HCT116 (cell line): ENCODE measurements at regions not wholly inside any gene's neighbourhood (a gene's known extent, or its start where the extent isn't known, plus 50 kb on each side); places are given as distances from the start of the nearest gene placed in this dataset.

ENCODE experiments used
- ATAC-seq: fragments of 200-7000 bp; cut with Tn5 transposase; 2 replicates; pipeline ENCODE4 v1.9.1; 2020; ENCODE audit warnings: mild to moderate bottlenecking, moderate library complexity
- BruUV-seq: library from RNA; stranded (reverse); fragments of 400-500 nt; replicated peaks from 2 replicates; lab custom pipeline; 2021; lab: Mats Ljungman, UMichigan
- CTCF ChIA-PET: fragments of 300-600 bp; sonication (Branson Sonifier 250); formaldehyde crosslinking; loops from one replicate; lab custom pipeline; 2021; ENCODE audit warnings: antibody characterized with exemption; lab: Charles Lee
- POLR2A ChIA-PET: fragments of 300-600, 350-600 bp; sonication (Branson Sonifier 250); formaldehyde crosslinking; loops from one replicate; lab custom pipeline; 2021; ENCODE audit warnings: antibody characterized with exemption; lab: Charles Lee
- RAD21 ChIA-PET, 2 experiments: fragments of 300-600 bp; sonication (Branson Sonifier 250); formaldehyde crosslinking; loops; one replicate each; lab custom pipeline; 2023; ENCODE audit warnings: low total read pairs in 2 of 2; ENCODE audit not compliant: uncharacterized antibody in 2 of 2, unreplicated experiment in 2 of 2, low non-redundant PET in 1 of 2; lab: Charles Lee
- DNase-seq: peaks from one replicate; pipeline ENCODE4 v3.0.0-alpha.2; 2010; ENCODE audit warnings: low read depth, low spot score
- H2AFZ ChIP-seq: fragments of 200-600 bp; shearing (Covaris generic), sonication (generic); 2 replicates; pipeline ENCODE4 v1.6.1; 2017; ENCODE audit warnings: low read depth, mixed run types, mixed read lengths, antibody characterized with exemption, low read length; ENCODE audit not compliant: poor library complexity, severe bottlenecking
- H3K27ac ChIP-seq: 2 replicates; pipeline ENCODE4 v1.5.1; 2012; ENCODE audit warnings: low read depth, low read length
- H3K27me3 ChIP-seq: fragments of 200-600 bp; sonication (generic); 2 replicates; pipeline ENCODE4 v1.6.1; 2016; ENCODE audit warnings: mixed run types, low read length, mixed read lengths; ENCODE audit not compliant: insufficient read depth
- H3K36me3 ChIP-seq, 2 experiments: fragments of 200-500 bp in 1 of 2; fragments of 200-600 bp in 1 of 2; sonication (Bioruptor generic) in 1 of 2; sonication (generic) in 1 of 2; 2 replicates each; pipeline versions ENCODE4 v1.5.1 to v1.6.1; 2014 to 2016; ENCODE audit warnings: low read length in 2 of 2, inconsistent platforms in 1 of 2, mixed read lengths in 1 of 2, mixed run types in 1 of 2; ENCODE audit not compliant: insufficient read depth in 2 of 2, control insufficient read depth in 1 of 2
- H3K4me1 ChIP-seq, 2 experiments: fragments of 200-600 bp in 1 of 2; sonication (generic) in 1 of 2; 2 replicates each; pipeline versions ENCODE4 v1.5.1 to v1.6.1; 2012 to 2017; ENCODE audit warnings: low read length in 2 of 2, inconsistent platforms in 1 of 2, mild to moderate bottlenecking in 1 of 2, mixed read lengths in 1 of 2, mixed run types in 1 of 2, moderate library complexity in 1 of 2; ENCODE audit not compliant: insufficient read depth in 2 of 2, control insufficient read depth in 1 of 2
- H3K4me2 ChIP-seq: fragments of 200-600 bp; sonication (generic); 2 replicates; pipeline ENCODE4 v1.6.1; 2017; ENCODE audit warnings: mixed run types, low read length, mixed read lengths
- H3K4me3 ChIP-seq, 2 experiments: fragments of 200-600 bp in 1 of 2; sonication (generic) in 1 of 2; replicated peaks in 1 of 2; 2 replicates each; pipeline ENCODE4 v1.5.1; 2011 to 2016; ENCODE audit warnings: low read length in 2 of 2, control low read depth in 1 of 2, low read depth in 1 of 2, mild to moderate bottlenecking in 1 of 2, mixed read lengths in 1 of 2, mixed run types in 1 of 2
- H3K79me2 ChIP-seq: fragments of 200-600 bp; sonication (generic); 2 replicates; pipeline ENCODE4 v1.6.1; 2017; ENCODE audit warnings: mild to moderate bottlenecking, mixed run types, low read length, moderate library complexity, mixed read lengths; ENCODE audit not compliant: insufficient read depth
- H3K9ac ChIP-seq: fragments of 200-600 bp; sonication (generic); 2 replicates; pipeline ENCODE4 v1.6.1; 2016; ENCODE audit warnings: low read length, mixed read lengths
- H3K9me2 ChIP-seq: fragments of 200-600 bp; sonication (generic), shearing (Covaris generic); 2 replicates; pipeline ENCODE4 v1.6.1; 2017; ENCODE audit warnings: mixed run types, mild to moderate bottlenecking, moderate library complexity; ENCODE audit not compliant: insufficient read depth
- H3K9me3 ChIP-seq, 2 experiments: fragments of 200-500 bp in 1 of 2; fragments of 200-600 bp in 1 of 2; sonication (Bioruptor generic) in 1 of 2; sonication (generic) in 1 of 2; 2 replicates each; pipeline ENCODE4 v1.6.1; 2014 to 2017; ENCODE audit warnings: low read length in 2 of 2, mixed read lengths in 2 of 2, inconsistent platforms in 1 of 2, low read depth in 1 of 2, mild to moderate bottlenecking in 1 of 2, mixed run types in 1 of 2, moderate library complexity in 1 of 2; ENCODE audit not compliant: control insufficient read depth in 1 of 2, insufficient read depth in 1 of 2
- H4K20me1 ChIP-seq: fragments of 200-600 bp; sonication (generic), shearing (Covaris generic); 2 replicates; pipeline ENCODE4 v1.6.1; 2017; ENCODE audit warnings: mixed run types, mild to moderate bottlenecking, moderate library complexity; ENCODE audit not compliant: insufficient read depth
- JUND ChIP-seq: IDR thresholded peaks from 2 replicates; pipeline ENCODE4 v1.6.1; 2012
- SRF ChIP-seq: IDR thresholded peaks from 2 replicates; pipeline ENCODE4 v1.6.1; 2012; ENCODE audit warnings: low read depth
- intact Hi-C: fragments of 100-400 bp; cut with micrococcal nuclease; formaldehyde crosslinking; loops from 2 replicates; pipeline ENCODE4 v1.10.0; 2022
- TF ChIP-seq, protein P1 (sequence below): IDR thresholded peaks from 2 replicates; pipeline ENCODE4 v1.6.1; 2011; ENCODE audit warnings: mild to moderate bottlenecking, low read length, moderate library complexity; ENCODE audit not compliant: insufficient replicate concordance; ENCODE audit errors: extremely low read depth

DNA sequence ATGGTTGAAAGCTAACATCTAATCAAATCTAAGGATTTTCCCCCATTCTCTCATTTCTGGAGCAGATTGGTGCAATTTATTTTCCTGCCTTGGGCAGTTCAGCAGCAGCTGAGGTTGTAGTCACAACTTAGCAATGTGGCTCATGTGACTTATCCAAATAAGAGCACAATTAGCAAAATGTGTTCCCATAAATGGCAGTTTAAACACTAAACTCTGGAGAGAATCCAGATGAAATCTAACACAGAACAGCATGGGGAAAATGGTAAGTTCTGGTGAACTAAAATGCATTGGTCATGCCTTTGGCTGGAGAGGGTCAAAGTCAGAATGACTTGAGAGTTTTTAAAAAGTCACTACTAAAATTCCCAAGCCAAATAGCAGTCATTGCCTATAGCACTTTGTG, 422.6 kb upstream of the DIPK2B start:
- no peak for DNase-seq
- TF ChIP-seq, protein P1, sequence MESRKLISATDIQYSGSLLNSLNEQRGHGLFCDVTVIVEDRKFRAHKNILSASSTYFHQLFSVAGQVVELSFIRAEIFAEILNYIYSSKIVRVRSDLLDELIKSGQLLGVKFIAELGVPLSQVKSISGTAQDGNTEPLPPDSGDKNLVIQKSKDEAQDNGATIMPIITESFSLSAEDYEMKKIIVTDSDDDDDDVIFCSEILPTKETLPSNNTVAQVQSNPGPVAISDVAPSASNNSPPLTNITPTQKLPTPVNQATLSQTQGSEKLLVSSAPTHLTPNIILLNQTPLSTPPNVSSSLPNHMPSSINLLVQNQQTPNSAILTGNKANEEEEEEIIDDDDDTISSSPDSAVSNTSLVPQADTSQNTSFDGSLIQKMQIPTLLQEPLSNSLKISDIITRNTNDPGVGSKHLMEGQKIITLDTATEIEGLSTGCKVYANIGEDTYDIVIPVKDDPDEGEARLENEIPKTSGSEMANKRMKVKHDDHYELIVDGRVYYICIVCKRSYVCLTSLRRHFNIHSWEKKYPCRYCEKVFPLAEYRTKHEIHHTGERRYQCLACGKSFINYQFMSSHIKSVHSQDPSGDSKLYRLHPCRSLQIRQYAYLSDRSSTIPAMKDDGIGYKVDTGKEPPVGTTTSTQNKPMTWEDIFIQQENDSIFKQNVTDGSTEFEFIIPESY, result no peak
- TF ChIP-seq SRF, result peak; percentile 57

DNA sequence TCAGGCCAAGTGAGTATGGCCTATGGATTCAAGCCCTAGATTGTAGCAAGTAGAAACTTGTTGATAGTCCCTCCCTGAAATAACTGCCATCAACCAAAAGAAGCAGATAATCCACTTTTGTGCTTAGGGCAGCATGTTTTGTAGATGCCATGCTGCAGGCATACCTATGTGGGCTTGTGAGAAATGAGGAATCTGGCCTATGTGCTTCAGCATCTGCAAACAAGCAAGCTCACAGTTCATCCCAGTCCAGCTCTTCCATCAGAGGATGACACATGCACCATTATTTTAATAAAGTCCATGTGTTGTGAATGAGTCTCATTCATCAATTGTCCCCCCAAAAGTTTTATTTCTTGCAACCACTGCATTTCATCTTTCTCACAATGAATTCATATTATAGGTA, 421.9 kb upstream of the DIPK2B start:
- ATAC-seq, result no peak
- Histone ChIP-seq H3K27ac (no peak overlapping the region), H3K4me3 (no peak overlapping the region), H3K36me3 (no peaks in the 10 kb centered on the region), H3K4me1 (peaks cover 0 to 13% of the 10 kb centered on the region in 2 experiments; a peak in 1 of 4 replicates), H3K4me2 (0 out of 2 replicates have a peak overlapping the region, but pooled peaks have one; percentile 35), H3K27me3 (no peaks in the 10 kb centered on the region), H3K9ac (no peak overlapping the region), H3K79me2 (no peaks in the 10 kb centered on the region), H4K20me1 (no peaks in the 10 kb centered on the region), H3K9me2 (no peaks in the 10 kb centered on the region), H2AFZ (no peak overlapping the region), H3K9me3 (no peaks in the 10 kb centered on the region)
- CTCF ChIA-PET, result no interaction called here
- RAD21 ChIA-PET, result no interaction called here
- intact Hi-C loops, result no loop called here
- no peak for DNase-seq
- TF ChIP-seq JUND, result no peak
- BruUV-seq, result no TSS peak
- POLR2A ChIA-PET, result no interaction called here

More for the DNA sequence above, 422.6 kb upstream of the DIPK2B start:
- Histone ChIP-seq H3K9me2 (no peaks in the 10 kb centered on the region), H2AFZ (no peak overlapping the region), H3K36me3 (no peaks in the 10 kb centered on the region), H3K4me1 (peaks cover 0 to 13% of the 10 kb centered on the region in 2 experiments; a peak in 1 of 4 replicates), H3K4me3 (no peak overlapping the region), H4K20me1 (no peaks in the 10 kb centered on the region), H3K79me2 (no peaks in the 10 kb centered on the region), H3K9ac (no peak overlapping the region), H3K27ac (no peak overlapping the region), H3K9me3 (no peaks in the 10 kb centered on the region), H3K4me2 (peak overlapping the region; percentile 35), H3K27me3 (no peaks in the 10 kb centered on the region)
- POLR2A ChIA-PET, result no interaction called here
- no peak for ATAC-seq
- BruUV-seq, result no TSS peak
- CTCF ChIA-PET, result no interaction called here
- RAD21 ChIA-PET, result no interaction called here
- intact Hi-C loops, result no loop called here
